ENCODE measurements at regions not wholly inside any gene's neighbourhood (a gene's known extent, or its start where the extent isn't known, plus 50 kb on each side); places are given as distances from the start of the nearest gene placed in this dataset.
"Not testable (repeated sequence)": the region's sequence is repeated elsewhere in the genome, so short reads cannot be mapped to it uniquely, and the experiment has no call there.

DNA sequence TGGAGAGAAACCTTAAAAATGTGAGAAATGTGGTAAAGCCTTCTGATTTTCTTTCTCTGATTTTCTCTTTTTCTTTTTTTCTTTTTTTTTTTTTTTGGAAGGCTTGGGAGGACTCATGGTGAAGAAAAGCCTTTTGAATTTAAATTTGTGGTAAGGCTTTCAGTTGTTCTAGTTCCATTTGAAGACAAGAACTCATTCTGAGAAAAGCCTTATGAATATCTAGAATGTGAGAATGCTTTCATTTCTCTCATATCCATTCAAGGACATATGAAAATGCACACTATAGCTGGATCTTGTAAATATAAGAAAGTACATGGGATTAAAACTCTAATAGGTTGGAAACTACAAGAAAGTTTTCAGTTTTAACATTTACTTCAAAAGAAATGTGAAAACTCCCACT lies 1045.2 kb upstream of the NRXN1 start:
- DNase-seq = no peak

DNA sequence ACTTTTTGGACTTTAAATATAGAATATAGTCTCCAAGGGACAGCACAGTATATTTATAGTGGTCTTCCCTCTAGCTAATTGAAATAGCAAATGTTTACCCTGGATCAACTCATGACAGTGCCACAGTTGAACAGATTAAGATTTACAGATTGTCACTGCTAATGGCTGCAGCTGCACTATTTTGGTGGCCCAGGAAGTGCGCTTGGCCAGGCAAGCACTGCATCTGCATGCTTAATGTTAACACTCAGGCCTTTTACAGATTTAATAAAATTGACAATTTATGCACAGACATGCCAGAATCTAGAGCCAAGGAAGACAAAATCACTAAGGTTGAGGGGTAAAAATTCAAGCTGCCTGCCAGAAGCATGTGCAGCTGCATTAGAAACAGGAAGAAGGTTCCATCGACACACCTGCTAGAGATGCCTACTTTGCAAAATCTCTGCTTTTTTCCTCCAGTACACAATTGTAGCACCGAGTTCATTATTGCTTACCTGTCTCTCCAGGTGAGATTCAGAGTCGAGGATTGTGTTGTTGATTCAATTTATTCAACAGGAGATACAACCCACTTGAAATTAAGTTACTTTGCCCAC lies 1042.3 kb upstream of the NRXN1 start:
- DNase-seq = no peak

DNA sequence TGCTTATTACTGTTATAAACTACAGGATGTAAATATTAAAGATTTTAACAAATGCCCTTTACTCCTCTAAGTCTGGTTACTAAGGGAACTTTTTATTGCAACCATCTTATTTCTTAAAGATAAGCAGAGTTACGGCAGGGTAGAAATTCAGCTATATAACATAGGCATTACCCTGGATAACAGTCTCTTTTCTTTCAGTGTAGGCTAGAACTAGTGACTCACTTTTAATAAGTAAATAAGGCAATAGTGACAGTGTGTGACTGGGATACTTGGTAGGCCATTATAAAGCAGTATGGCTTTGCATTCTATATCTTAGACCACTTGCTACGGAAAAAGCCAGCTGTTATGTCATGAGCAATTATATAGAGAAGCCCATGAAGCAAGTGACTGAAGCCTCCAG lies 1041.0 kb upstream of the NRXN1 start:
- DNase-seq = no peak

DNA sequence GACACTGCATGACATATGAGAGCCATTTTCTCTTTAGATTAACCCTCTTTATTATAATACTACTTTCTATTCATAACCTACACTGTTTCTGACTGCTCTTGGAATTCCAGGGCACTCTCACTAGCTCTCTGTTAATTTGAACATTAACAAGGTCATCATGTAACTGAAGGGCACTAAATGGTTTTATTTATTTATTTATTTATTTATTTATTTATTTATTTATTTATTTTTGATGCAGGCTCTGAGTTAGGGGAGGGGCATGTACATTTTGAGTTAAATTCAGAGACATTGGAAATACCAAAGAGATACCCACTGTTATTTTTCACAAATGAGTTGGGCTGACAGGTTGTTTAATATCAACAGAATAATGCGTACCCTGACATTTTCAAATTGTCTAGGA lies 1038.7 kb upstream of the NRXN1 start:
- no peak for DNase-seq

DNA sequence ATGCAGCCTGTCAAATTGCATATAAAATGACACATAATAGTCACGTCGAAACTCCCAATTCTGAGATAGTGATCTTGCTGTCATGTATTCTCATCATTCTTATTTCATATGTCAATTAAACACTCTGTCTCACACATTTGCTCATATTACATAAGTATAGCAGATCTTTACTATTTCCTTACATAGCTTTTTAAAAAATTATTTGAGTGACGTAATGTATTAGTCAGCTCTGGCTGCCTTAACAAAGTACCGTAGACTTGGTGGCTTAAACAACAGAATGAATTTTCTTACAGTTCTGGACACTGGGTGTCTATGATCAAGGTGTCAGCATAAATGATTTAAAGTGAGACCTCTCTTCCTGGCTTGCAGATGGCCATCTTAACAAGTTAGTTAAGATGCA lies 1032.3 kb upstream of the NRXN1 start:
- no peak for DNase-seq

DNA sequence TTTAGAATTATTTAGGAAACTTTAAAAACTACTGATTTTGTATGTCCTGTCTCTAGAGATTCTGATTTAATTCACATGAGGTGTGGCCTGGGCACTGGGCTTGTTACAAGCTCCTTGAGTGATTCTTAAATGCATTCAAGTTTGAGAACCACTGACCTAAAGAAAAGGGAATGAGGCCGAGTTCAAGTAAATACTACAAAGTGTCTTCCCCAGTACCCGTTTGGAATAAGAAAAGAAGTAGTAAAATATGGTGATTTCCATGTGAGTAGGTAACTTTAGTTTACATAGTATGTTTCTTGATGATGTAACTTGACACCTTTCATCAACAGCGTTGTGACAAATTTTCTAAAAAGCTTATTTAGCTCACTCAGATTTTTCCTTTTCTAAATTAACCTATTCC lies 1022.9 kb upstream of the NRXN1 start:
- DNase-seq = no peak

DNA sequence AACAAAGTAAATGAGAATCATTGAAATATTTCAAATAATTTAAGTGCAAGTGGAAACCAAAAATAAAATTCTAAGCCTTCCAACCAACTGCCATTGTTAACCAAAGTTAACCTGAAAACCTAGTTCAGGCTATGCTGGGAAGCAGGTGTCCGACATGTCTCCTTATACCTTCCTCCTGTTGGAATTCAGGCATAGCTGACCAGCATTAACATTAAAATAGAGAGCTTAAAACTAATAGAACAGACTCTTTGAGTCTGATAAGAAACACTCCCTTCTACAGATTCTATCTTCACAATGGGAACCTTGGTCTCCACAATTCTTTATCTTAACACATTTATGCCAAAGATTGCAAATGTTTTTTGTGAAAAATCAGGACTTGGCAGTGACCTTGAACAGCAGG lies 1004.9 kb upstream of the NRXN1 start:
- no peak for DNase-seq

DNA sequence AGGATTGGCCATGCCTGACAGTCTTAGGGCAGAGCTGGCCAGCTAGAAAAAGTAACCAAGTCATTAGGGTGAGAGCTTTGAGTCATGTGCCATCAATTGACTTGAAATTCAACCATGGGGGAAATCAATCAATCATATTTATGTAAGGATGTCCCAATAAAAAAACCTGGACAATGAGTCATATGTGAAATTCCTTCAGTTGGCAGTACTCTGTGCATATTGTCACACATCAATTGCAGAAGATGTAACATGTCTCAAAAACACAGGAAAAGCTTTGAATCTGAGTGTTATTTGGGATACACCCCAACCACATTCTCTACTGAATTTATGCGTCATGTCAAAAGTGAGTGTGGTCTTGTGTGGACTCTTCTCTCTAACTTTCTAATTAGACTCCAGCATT lies 1004.1 kb upstream of the NRXN1 start:
- no peak for DNase-seq

DNA sequence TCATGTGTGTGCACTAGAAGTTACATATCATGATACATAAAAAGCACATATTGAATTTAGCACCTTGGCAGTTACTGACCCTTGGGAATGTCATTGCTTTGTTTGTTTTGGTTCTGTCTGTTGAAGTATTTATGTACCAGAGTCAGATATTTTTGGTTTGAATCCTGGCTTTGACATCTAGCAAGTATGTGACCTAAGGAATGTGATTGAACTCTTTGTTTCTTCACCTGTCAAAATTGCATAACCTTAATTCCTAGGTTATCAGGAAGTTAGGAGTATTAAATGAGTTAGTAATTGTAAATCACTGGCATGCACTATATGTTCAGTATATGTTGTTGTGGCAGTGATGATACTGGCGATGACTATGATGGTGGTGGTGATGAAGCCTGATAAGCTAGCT lies 1003.5 kb upstream of the NRXN1 start:
- DNase-seq = no peak

DNA sequence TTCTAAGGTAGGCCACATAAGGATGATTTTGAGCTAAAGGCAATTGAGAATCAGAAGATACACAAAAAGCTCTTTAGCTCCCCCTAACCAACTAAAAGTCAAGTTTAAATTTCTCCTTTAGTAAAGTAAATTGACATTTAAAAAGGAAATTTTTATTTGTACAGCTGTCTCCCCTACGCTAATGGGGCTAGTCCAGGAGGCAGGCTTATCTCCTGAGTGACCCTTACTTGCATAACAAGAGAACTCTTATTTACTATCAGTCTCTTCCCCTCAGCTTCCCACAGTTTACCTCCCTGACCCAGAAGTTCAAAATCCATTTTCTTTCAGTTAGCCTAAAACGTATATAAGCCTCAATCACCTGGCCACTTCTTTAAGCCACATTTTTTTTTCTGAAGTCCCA lies 1002.8 kb upstream of the NRXN1 start:
- DNase-seq = no peak

DNA sequence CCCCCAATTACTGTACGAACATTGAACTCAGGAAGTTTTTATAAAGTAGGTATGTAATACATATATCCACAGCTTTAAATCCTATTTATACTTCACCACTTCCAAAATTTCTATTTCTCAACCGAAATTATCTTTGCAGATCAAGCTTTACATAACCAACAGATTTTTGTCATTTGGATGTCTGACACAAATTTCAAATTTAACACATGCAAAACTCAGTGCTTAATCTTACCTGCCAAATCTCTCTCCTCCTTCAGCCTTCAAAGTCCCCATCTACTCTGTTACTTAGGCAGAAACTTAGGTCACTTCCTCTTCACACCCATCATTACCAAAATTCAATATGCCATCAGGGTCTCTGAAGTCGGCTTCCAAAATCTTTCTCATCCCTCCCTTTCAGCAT lies 990.1 kb upstream of the NRXN1 start:
- DNase-seq = no peak

DNA sequence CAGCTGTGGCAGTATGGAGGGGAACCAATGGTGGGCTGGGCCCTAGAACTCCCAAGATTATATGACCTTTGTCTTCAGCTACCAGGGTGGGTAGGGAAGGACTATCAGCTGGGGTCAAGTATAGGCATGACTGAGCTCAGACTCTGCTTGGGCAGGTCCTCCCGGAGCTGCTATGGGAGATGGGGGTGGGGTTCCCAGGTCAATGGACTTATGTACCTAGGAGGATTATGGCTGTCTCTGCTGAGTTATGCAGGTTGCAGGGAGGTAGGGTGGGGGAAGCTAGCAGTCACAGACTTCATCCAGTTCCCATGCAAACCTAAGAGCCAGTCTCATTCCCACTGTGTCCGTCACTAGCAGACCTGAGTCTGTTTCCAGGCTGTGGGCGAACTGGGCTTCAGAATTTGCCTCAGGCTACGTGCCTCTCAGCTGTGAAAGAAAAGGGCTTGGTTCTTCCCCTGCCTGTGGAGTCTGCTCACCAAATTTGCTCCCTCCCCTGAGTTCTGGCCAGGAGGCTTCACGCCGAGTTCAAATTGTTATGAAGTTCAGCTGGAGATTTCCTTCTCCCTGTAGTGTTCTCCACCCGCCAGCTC lies 985.8 kb upstream of the NRXN1 start:
- DNase-seq = no peak

DNA sequence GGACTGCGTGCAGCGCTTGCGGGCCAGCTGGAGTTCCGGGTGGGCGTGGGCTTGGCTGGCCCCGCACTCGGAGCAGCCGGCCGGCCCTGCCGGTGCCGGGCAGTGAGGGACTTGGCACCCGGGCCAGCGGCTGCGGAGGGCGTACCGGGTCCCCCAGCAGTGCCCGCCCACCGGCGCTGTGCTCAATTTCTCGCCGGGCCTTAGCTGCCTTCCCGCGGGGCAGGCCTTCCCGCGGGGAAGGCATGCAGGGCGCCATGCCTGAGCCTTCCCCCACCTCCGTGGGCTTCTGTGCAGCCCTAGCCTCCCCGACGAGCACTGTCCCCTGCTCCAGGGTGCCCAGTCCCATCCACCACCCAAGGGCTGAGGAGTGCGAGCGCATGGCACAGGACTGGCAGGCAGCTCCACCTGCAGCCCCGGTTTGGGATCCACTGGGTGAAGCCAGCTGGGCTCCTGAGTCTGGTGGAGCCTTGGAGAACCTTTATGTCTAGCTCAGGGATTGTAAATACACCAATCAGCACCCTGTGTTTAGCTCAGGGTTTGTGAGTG lies 975.0 kb upstream of the NRXN1 start:
- DNase-seq = not testable (repeated sequence)

DNA sequence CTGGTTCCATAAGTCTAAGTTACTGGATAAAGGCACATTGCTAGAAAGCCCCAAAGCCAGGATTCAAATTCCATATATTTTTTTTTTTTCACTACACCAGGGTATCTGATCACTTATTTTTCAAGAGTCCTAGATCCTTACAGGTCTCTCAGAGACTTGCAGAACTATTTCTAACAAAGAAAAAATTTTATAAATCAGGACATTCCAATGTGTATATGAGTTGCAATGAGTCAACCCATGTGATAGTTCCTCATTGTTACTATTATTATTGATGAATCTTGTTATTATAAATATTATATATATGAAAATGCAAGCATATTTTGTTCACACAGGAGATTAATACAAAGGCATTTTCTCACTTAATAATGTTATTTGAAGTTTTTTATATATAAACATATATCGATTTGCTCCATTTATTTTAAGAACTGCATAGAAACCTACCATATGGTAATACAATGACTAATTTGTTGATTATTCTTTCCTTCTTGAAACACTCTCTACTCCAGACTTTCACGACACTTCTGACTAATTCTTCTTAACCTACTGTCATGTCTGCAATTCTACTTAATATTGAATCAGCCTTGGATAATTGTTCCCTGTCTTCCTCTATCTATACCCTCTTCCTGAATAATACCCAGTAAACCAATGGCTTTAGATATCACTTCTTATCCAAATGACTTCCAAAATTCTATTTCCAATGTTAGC lies 968.4 kb upstream of the NRXN1 start:
- no peak for DNase-seq

DNA sequence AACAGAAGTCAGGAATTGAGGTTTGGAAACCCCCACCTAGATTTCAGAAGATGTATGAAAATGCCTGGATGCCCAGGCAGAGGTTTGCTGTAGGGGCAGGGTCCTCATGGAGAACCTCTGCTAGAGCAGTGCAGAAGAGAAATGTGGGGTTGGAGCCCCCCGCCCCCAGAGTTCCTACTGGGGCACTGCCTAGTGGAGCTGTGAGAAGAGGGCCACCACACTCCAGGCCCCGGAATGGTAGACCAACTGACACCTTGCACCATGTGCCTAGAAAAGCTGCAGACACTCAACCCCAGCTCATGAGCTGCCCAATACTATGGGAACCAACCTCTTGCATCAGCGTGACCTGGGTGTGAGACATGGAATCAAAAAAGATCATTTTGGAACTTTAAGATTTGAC lies 967.0 kb upstream of the NRXN1 start:
- no peak for DNase-seq

DNA sequence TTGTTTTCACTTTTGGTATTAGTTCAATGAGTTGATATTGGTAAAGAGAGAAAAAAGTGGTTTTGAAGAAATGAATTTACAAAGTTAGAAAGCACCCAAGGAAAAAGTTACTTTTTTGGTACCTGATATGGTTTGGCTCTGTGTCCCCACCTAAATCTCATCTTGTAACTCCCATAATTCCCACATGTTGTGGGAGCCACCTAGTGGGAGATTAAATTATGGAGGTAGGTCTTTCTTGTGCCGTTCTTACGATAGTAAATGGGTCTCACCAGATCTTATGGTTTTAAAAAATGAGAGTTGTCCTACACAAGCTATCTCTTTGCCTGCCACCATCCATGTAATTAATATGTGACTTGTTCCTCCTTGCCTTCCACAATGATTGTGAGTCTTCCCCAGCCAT lies 965.6 kb upstream of the NRXN1 start:
- DNase-seq = no peak

DNA sequence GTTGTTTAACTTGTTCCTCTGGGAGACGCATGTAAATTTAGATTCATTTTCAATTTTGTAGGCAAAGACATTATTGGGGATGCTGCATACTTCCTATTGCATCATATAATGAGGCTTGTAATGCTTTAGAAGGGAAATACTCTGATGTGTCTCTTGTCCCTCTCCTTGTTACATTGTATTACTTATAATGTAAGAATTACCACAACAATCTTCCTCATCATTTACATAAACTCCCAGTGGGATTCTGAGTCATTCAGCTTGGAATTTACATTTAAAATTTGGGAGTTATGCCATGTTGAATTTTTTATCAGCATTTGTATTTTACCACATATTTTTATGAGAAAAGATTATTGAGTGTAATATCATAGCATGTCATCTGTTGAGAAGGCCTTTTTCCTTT lies 963.4 kb upstream of the NRXN1 start:
- no peak for DNase-seq

DNA sequence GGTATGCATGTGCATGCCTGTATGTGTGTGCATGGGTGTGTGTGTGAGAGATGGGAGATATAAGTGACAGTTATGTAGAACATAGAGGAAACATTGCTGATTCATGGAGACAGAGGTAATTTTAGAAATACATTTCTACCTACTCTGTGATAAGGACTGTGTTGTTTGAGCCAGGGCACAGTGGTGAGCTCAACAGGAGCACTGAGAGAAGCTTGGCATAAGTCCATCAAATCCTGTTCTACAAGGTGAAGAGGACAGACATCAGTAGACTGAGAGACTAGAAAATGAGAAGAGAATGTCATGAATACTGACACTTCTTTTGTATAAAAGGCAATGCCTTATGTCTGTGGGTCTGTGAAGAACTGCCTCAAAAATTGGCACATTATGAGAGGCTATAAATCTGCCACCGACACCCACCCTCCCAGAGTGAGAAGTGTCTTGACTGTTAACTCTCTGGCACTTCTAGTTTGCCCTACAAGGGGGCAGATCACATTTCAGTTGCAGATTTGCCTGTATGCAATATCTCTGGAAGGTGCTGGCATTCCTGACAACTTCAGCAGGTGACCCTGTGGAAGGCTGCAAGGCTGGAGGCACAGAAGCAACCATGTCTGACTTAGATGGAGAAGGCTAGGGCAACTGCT lies 962.3 kb upstream of the NRXN1 start:
- DNase-seq = no peak

DNA sequence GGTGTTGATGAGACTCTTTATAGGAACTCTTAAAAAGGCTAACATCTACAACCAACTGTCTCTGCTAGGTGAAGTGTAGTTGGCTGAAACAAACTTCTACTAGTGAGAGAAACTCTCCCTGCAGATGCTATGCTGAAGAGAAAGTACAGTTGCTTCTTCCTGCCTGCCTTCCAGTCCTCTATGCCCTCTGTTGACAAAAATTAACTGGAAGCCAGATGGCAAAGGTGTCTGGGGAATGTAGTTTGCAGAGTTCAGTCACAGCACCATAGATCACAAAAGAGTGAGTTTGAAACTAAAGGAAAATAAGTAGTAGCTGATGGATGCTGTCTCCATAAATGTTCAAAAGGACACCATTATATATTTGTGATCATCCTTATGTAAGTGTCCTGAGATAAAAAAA lies 958.8 kb upstream of the NRXN1 start:
- DNase-seq = no peak

DNA sequence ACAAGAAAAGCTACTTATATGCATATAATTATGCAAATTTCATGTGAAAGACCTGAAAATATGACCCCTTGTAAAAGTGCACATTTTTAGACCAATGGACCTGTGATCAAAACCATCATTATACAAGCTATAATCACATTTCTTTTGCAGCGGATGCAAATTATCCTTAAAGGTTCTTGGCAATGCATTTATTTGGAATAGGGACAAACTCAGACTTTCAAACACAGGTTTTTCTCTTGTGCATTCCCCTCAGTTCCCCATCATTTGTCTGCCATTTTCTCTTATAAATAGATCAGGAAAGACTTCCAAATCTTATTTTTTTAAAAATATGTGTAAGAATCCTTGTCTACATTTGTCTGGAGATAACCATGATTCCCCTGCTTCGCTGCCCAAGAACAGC lies 954.2 kb upstream of the NRXN1 start:
- DNase-seq = no peak

DNA sequence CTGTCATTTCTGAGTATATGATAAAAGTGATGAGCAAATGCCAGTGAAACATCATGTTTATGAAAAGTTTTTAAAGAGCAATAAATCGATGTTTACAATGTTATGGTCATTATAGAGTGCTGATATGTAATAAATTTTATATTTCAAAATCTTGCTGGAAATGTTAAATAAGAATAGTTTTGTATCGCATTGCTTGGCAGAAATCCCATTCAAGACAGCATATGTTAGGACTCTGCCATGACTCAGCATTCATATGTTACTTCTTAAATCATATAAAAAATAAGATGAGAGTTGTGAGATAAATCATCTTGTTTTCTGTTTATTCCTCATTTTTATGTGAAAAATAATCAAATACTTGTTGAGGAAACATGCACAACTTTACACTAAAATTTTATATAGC lies 949.9 kb upstream of the NRXN1 start:
- no peak for DNase-seq

DNA sequence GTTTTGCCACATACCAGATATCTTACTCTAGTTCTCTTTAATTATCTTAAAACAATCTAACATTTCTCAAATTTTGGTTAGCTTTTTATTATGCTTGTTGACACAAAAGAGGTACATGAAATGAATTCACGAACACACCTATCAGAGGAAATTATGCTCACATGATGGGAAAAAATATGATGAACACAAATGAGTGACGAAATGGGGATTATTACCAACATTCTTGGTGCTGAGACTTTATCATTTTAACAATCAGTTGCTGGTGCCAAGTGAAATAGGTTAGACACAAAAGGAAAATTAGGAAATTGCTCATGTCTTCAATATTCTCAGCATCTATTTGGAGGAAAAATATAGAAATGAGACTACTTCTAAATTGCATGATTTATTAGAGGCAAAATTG lies 944.7 kb upstream of the NRXN1 start:
- no peak for DNase-seq

DNA sequence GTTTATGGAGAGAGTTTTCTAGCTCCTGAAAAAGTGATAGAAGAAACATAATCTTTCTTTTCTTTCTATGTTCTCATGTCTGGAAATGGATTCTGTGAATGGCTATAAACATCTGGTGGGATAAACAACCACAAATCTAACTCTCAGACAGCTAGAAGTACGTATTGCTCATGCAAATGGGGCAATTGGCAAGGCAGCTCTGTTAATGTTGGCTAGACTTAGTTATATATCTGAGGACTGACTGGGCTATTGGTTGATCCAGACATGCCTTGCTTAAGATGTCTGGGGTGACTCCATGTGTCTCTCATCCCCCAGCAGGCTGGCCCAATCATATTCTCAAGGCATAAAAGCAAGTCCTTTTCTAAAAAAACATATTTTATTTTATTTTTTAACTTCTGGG lies 939.2 kb upstream of the NRXN1 start:
- DNase-seq = no peak

DNA sequence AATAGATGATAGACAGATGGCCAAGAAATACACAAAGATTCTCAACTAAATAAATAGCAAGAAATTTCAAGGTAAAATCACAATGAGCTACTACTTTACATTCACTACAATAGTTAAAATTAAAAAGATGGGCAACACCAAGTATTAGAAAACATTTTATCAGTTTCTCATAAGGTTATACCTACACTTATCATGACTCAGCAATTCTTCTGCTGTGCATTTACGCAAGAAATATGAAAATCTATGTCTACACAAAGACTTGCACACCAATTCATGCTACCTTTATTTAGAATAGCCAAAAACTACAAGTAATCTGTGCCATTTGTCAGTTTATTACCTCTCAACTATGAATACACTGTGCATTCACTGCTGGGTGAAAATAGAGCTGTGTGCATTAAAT lies 937.4 kb upstream of the NRXN1 start:
- DNase-seq = no peak
